Lower leg skin (tissue), 4 donors: ENCODE measurements at regions not wholly inside any gene's neighbourhood (a gene's known extent, or its start where the extent isn't known, plus 50 kb on each side); places are given as distances from the start of the nearest gene placed in this dataset.

Experiments
- DNase-seq, 2 donors: peaks; one replicate each; pipeline ENCODE4 v3.0.0-alpha.2; 2019; ENCODE audit warnings: low spot score in 2 of 2
- H3K4me3 ChIP-seq: fragments of 200-600 bp; sonication (generic); 2 replicates; pipeline ENCODE4 v1.5.1; 2017; ENCODE audit warnings: mild to moderate bottlenecking, low read depth; ENCODE audit not compliant: poor library complexity, severe bottlenecking
- POLR2A ChIP-seq, 2 donors: fragments of 450-650 bp; IDR thresholded peaks; one replicate each; pipeline ENCODE4 v1.6.1; 2016 to 2017; ENCODE audit warnings: antibody characterized with exemption in 2 of 2, mild to moderate bottlenecking in 1 of 2, moderate library complexity in 1 of 2
- WGBS, 2 donors: methylation state at CpG; one replicate each; pipeline ENCODE4 v1.1.5; 2018; 5-methylcytosine and 5-hydroxymethylcytosine counted together
- intact Hi-C: fragments of 100-400 bp; cut with DNase I; formaldehyde crosslinking; loops from one replicate; pipeline ENCODE4 v1.15.0; 2023; ENCODE audit warnings: low total_unique reads
- TF ChIP-seq, protein P1 (sequence below), 3 donors: fragments of 450-650 bp; IDR thresholded peaks; one replicate each; pipeline ENCODE4 v1.5.1; 2016; ENCODE audit warnings: antibody characterized with exemption in 3 of 3, mild to moderate bottlenecking in 3 of 3, moderate library complexity in 2 of 3

DNA sequence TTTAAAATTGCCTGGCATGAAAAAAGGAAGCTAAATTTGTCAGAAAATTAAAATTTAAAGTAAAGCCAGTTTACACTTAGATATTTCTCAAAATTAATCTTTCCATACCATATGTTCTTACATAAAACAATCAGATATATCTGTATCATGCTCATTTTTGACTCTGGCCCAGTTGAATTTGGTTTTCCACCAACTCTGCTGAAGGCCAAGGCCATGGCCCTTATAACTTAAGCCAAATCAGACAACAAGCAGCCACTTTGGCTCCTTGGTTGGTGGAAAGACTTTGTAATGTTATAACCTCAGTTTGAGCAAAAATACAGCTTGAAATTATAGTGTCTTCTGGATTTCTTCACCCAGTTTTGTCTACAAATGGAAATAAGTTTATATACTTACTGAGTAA is 97.3 kb downstream of the CENPW start:
- no peak for TF ChIP-seq POLR2A (IDR thresholded peaks at IDR 0.05)
- TF ChIP-seq, protein P1, sequence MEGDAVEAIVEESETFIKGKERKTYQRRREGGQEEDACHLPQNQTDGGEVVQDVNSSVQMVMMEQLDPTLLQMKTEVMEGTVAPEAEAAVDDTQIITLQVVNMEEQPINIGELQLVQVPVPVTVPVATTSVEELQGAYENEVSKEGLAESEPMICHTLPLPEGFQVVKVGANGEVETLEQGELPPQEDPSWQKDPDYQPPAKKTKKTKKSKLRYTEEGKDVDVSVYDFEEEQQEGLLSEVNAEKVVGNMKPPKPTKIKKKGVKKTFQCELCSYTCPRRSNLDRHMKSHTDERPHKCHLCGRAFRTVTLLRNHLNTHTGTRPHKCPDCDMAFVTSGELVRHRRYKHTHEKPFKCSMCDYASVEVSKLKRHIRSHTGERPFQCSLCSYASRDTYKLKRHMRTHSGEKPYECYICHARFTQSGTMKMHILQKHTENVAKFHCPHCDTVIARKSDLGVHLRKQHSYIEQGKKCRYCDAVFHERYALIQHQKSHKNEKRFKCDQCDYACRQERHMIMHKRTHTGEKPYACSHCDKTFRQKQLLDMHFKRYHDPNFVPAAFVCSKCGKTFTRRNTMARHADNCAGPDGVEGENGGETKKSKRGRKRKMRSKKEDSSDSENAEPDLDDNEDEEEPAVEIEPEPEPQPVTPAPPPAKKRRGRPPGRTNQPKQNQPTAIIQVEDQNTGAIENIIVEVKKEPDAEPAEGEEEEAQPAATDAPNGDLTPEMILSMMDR (IDR thresholded peaks at IDR 0.05), result no peak
- H3K4me3 ChIP-seq, result no peak overlapping the region
- no peak for DNase-seq
- intact Hi-C loops, result no loop called here

DNA sequence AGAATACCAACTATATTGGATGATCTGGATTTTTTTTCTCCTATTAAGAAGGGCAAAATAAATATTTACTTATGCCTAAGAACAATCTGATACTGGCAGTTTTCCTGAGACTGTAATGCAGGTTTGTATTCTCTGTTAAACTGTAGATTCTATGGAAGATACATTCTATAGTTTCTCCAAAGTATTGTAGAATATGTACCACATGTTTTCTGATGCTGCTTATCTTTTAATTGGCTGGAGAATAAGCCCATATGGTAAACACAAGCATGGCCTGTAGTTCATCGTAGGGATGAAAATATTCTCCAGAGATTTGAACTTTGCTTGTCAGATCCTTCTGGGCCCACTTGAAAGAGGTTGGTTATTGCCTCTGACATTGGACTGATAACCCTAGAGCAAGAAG is 99.1 kb downstream of the CENPW start:
- WGBS, 2 donors, result 64 to 73% methylated on average over 1 of the region's 1 CpG
- no peak overlapping the region for H3K4me3 ChIP-seq
- no peak for TF ChIP-seq POLR2A (IDR thresholded peaks at IDR 0.05)
- TF ChIP-seq, protein P1 (IDR thresholded peaks at IDR 0.05), result no peak
- intact Hi-C loops, result no loop called here
- DNase-seq, result no peak

DNA sequence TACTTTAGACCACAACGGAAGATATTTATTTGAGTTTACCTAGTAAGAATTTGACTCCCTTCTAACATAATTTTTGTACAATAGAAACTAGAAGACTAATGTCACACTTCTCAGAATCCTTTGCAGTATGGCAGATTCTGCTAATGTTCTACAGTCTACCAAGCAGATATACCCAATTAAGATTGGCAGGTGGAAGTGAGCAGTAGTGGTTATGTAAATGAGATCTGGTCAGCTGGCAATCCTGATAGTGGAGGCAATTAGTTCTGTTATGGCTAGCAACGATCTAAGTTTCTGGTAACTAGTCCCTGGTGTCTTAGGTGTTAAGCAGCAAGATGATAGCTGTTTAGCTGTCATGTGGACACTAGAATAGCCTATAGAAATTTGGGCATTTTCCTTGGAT is 101.0 kb downstream of the CENPW start:
- DNase-seq, result no peak
- no peak overlapping the region for H3K4me3 ChIP-seq
- TF ChIP-seq POLR2A (IDR thresholded peaks at IDR 0.05), result no peak
- TF ChIP-seq, protein P1 (IDR thresholded peaks at IDR 0.05), result no peak
- 76 to 81% methylated on average over 2 of the region's 2 CpGs for WGBS, 2 donors
- intact Hi-C loops, result no loop called here

DNA sequence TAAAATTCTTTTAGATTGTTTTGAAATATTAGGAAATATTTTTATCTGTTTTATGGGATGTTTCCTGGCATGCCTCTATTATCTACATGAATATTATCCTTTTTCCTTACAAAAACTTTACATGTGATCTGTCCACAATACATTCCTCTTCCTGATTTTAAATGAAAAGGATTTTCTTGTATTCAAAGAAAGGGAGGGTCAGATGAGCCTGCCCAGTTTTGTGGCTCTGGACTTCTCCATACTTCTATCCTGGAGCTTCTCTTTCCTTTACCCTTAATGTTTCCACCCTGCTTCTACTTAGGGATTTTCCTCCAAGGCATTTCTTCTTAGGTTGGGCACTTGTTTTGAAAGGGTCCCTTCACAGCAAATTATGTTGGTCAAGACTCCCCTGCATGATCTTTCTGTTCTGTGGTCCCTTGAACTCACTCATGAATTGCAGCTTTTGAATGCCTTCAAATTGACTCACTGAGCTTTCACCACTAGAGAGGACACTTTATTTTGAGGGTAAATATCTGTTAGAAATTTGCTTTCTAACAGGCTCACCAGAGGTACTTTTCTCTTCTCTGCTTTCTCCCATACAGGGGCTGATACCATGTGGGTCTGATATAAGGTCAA is 104.9 kb downstream of the CENPW start:
- H3K4me3 ChIP-seq, result no peak overlapping the region
- TF ChIP-seq, protein P1 (IDR thresholded peaks at IDR 0.05), result no peak
- TF ChIP-seq POLR2A (IDR thresholded peaks at IDR 0.05), result no peak
- intact Hi-C loops, result no loop called here
- DNase-seq, result no peak

DNA sequence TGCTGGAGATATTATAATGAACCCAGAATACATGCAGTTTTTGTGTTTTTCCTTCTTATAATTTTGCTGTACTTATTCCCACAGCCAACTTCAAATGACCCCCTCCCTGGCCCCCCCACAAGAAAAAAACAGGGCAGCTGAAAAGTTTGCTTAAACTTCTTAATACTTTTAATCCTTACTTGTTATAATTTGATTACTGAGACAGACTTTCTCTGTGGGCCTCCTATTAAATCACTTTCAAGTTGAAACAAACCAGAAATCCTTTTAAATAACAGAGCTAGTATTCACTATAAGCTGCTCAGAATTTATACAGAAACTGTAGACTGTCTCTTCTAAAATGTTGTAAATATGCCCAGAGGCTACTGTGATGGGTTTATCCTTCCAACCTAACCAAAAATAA is 106.3 kb downstream of the CENPW start:
- intact Hi-C loops, result no loop called here
- no peak for TF ChIP-seq POLR2A (IDR thresholded peaks at IDR 0.05)
- TF ChIP-seq, protein P1 (IDR thresholded peaks at IDR 0.05), result no peak
- DNase-seq, result no peak
- H3K4me3 ChIP-seq, result no peak overlapping the region

DNA sequence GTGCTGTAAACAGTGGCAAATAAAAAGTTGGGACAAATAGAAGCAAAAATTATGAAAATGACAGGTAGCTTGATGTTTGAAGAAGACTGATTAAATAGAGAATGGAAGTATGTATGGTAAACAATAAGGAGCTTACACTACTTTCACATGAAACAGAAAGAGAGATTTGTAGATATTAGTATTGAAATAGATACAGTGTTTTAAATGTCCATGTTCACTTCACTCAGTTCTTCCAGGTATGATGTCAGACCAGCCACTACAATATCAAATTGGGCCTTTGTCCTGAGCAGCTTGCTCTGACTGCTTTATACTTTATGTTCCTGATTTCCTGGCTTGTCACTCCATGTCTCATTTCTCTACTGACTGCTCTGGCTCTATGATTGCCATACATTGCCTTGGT is 107.5 kb downstream of the CENPW start:
- intact Hi-C loops, result no loop called here
- no peak for TF ChIP-seq POLR2A (IDR thresholded peaks at IDR 0.05)
- TF ChIP-seq, protein P1 (IDR thresholded peaks at IDR 0.05), result no peak
- no peak overlapping the region for H3K4me3 ChIP-seq
- no peak for DNase-seq
